PFSK-1 (cell line): ENCODE measurements at regions not wholly inside any gene's neighbourhood (a gene's known extent, or its start where the extent isn't known, plus 50 kb on each side); places are given as distances from the start of the nearest gene placed in this dataset.

Source experiments
- POLR2AphosphoS5 ChIP-seq: IDR thresholded peaks from 2 replicates; pipeline ENCODE4 v1.6.1; 2012; ENCODE audit warnings: low read depth, mild to moderate bottlenecking, control low read depth, low read length, moderate library complexity
- TAF1 ChIP-seq: IDR thresholded peaks from 2 replicates; pipeline ENCODE4 v1.6.1; 2012; ENCODE audit warnings: low read length, control low read depth, borderline replicate concordance; ENCODE audit not compliant: insufficient read depth

DNA sequence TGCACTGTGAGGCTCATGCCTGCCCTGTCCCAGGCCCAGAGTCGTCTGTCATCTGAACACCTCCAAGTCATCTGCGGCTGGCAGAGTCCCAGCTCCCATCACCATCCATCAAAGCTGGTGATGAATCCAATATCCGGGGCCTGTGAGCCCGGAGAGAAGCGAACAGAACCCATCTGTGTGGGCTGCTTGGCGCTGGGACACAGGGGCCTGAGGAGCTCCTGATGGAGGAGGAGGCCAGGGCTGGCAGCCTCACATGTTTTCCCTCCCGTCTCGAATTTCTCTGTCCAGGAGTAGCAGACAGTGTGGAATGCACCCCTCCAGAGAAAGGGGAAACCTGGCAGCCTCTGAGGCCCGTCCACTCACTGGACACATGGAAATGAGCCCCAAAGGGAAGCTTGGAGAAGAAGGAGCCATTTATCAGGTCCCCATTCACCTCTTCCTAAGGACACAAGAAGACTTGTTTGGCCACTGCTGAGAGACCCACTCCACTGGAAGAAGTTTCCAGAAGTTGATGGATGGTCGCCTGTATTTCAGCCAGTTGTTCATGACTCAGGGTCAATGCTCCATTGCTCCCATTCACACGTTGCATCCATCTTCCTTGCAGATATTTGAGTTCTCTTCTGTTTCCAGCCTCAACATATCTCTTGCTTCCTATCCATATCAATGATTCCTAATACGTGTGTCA lies 307.5 kb upstream of the SULF2 start:
- no peak for TF ChIP-seq POLR2AphosphoS5
- no peak for TF ChIP-seq TAF1
